ENCODE measurements at regions not wholly inside any gene's neighbourhood (a gene's known extent, or its start where the extent isn't known, plus 50 kb on each side); places are given as distances from the start of the nearest gene placed in this dataset.

DNA sequence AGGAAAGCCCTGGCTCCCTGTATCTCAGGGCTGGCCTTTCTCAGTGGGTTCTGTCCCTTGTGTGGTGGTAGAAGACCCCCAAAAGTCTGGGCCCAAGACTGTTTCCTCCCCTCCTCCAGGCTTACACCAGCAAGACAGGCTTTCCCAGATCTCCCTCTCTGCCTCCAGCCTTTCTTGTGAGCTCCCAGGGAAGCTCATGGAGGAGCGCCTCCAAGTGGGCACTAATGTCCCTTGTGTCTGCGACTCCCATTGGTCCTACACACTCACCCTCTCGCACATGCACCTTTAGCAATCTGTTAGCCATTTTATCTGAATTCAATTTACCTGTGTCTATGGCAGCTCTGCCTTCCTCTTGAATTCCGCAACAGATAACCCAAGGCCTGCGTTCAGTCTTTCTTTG lies 251.1 kb upstream of the CAND1 start:
- TF ChIP-seq, protein P1, sequence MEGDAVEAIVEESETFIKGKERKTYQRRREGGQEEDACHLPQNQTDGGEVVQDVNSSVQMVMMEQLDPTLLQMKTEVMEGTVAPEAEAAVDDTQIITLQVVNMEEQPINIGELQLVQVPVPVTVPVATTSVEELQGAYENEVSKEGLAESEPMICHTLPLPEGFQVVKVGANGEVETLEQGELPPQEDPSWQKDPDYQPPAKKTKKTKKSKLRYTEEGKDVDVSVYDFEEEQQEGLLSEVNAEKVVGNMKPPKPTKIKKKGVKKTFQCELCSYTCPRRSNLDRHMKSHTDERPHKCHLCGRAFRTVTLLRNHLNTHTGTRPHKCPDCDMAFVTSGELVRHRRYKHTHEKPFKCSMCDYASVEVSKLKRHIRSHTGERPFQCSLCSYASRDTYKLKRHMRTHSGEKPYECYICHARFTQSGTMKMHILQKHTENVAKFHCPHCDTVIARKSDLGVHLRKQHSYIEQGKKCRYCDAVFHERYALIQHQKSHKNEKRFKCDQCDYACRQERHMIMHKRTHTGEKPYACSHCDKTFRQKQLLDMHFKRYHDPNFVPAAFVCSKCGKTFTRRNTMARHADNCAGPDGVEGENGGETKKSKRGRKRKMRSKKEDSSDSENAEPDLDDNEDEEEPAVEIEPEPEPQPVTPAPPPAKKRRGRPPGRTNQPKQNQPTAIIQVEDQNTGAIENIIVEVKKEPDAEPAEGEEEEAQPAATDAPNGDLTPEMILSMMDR (IDR thresholded peaks at IDR 0.05), result no peak
- Histone ChIP-seq H3K27ac (no peak overlapping the region), H3K4me3 (no peak overlapping the region)
- no peak for DNase-seq (ENCODE audit: low spot score)

- TF ChIP-seq, protein P1 (IDR thresholded peaks at IDR 0.05), result no peak
- no peak for DNase-seq (ENCODE audit: low spot score)
- H3K4me3 ChIP-seq, result no peak overlapping the region
- no peak overlapping the region for H3K27ac ChIP-seq
These were observed 250.1 kb upstream of the CAND1 start for GRCh38 chr12:67019070-67019469.

DNA sequence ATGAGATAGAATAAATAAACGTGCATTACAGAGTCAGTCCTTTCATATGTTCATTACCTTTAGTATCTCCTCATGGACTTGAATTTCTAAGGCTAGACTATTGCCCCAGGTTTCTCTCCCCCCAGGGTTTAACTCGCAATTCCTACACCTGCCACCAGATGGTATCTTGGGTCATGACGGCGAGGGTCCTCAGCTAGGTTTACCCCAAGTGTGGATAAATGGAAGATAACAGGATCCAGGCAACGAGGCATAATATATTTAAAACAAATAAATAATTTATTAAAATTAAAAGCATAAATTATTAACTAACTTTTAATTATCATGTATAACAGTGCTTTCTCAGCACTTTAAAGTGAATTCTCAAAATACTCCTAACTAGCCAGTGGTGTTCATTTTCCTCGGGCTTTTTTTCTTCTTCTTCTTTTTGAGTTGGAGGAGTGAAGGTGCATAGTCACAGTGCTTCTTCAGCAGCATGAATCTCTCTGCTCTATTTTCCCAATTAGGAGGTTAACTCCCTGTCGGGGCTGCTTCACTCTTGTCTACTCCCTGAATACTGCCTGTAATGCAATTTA lies 243.5 kb upstream of the CAND1 start:
- Histone ChIP-seq H3K4me3 (no peak overlapping the region), H3K27ac (no peak overlapping the region)
- no peak for DNase-seq (ENCODE audit: low spot score)
- TF ChIP-seq, protein P1 (IDR thresholded peaks at IDR 0.05), result peak; percentile 23

DNA sequence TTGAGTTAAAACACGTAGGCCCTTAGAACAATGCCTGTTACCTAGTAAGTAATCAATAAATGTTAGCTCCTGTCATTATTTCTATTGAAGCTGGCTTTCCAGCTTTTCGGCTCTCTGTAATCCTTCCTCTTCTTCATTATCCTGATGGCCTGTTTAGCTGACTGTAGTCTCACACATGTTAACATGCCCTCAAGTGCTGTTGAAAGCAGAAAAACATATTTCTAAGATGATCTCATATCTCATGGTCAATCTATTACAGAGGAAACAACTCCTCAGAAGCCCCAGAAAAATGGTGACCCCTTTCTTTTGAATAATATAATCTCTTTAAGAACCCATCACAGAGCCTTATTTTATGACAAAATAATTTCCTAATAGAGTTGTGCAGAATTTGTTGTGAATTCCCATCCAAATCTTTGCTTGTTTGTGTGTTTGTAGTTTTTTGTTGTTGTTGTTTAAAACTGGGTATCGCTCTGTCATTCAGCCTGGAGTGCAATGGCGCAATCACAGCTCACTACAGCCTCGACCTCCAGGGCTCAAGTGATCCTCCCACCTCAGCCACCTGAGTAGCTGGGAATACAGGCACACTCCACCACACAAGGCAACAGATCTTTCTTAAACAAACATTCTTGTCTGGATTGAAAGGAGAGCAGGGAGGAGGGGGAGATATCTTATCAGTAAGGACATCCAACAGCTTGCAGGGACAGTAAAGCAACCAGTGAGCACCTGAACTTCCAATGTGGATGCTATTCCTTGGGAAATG lies 242.5 kb upstream of the CAND1 start:
- no peak for DNase-seq (ENCODE audit: low spot score)
- Histone ChIP-seq H3K4me3 (no peak overlapping the region), H3K27ac (no peak overlapping the region)
- TF ChIP-seq, protein P1 (IDR thresholded peaks at IDR 0.05), result no peak

GRCh38 chr12:67028529-67028928 lies 240.6 kb upstream of the CAND1 start:
- TF ChIP-seq, protein P1 (IDR thresholded peaks at IDR 0.05), result no peak

GRCh38 chr12:67034110-67034879 lies 234.9 kb upstream of the CAND1 start:
- H3K4me3 ChIP-seq, result no peak overlapping the region
- DNase-seq (ENCODE audit: low spot score), result no peak
- TF ChIP-seq, protein P1 (IDR thresholded peaks at IDR 0.05), result no peak
- H3K27ac ChIP-seq, result no peak overlapping the region

More at GRCh38 chr12:67028529-67028928, 240.6 kb upstream of the CAND1 start:
- DNase-seq (ENCODE audit: low spot score), result no peak
- Histone ChIP-seq H3K27ac (no peak overlapping the region), H3K4me3 (no peak overlapping the region)

Measured in coronary artery (tissue), 2 donors.